GM19468 (cell line): ENCODE measurements at regions not wholly inside any gene's neighbourhood (a gene's known extent, or its start where the extent isn't known, plus 50 kb on each side); places are given as distances from the start of the nearest gene placed in this dataset.
"Not testable (repeated sequence)": the region's sequence is repeated elsewhere in the genome, so short reads cannot be mapped to it uniquely, and the experiment has no call there.

Experiments used
- ATAC-seq: cut with Tn5 transposase; IDR thresholded peaks from one replicate; pipeline ENCODE4 v1.9.1; 2021; ENCODE audit warnings: mild to moderate bottlenecking, moderate library complexity, moderate number of reproducible peaks; ENCODE audit not compliant: unreplicated experiment; ENCODE audit errors: extremely low read depth

- no peak for ATAC-seq
Measured at GRCh38 chr17:77036841-77037381, 103.9 kb upstream of the SEC14L1 start.

GRCh38 chr17:77037943-77038342 lies 102.8 kb upstream of the SEC14L1 start:
- no peak for ATAC-seq

GRCh38 chr17:77038884-77039555 lies 101.7 kb upstream of the SEC14L1 start:
- ATAC-seq = no peak

- no peak for ATAC-seq
Measured at GRCh38 chr17:77042476-77043231, 98.1 kb upstream of the SEC14L1 start.

- ATAC-seq = no peak
Measured at GRCh38 chr17:77045441-77046041, 95.2 kb upstream of the SEC14L1 start.

GRCh38 chr17:77049440-77049839 lies 91.3 kb upstream of the SEC14L1 start:
- ATAC-seq = no peak

GRCh38 chr17:77050901-77051300 lies 89.9 kb upstream of the SEC14L1 start:
- ATAC-seq = not testable (repeated sequence)

GRCh38 chr17:77054936-77055335 lies 85.8 kb upstream of the SEC14L1 start:
- ATAC-seq = no peak

GRCh38 chr17:77055453-77055852 lies 85.3 kb upstream of the SEC14L1 start:
- ATAC-seq = no peak

GRCh38 chr17:77058016-77058415 lies 82.8 kb upstream of the SEC14L1 start:
- ATAC-seq = no peak

GRCh38 chr17:77061669-77062068 lies 79.1 kb upstream of the SEC14L1 start:
- no peak for ATAC-seq

- ATAC-seq = no peak
Measured at GRCh38 chr17:77064598-77064997, 76.2 kb upstream of the SEC14L1 start.

- no peak for ATAC-seq
Measured at GRCh38 chr17:77066165-77066564, 74.6 kb upstream of the SEC14L1 start.

GRCh38 chr17:77066726-77067409 lies 73.9 kb upstream of the SEC14L1 start:
- ATAC-seq = not testable (repeated sequence)

- no peak for ATAC-seq
Measured at GRCh38 chr17:77068915-77069314, 71.9 kb upstream of the SEC14L1 start.

GRCh38 chr17:77070888-77071279 lies 69.9 kb upstream of the SEC14L1 start:
- no peak for ATAC-seq

GRCh38 chr17:77071925-77072490 lies 68.8 kb upstream of the SEC14L1 start:
- ATAC-seq = no peak

GRCh38 chr17:77072670-77073069 lies 68.1 kb upstream of the SEC14L1 start:
- no peak for ATAC-seq

- no peak for ATAC-seq
Measured at GRCh38 chr17:77074681-77075080, 66.1 kb upstream of the SEC14L1 start.

- ATAC-seq = no peak
Measured at GRCh38 chr17:77076124-77076830, 64.5 kb upstream of the SEC14L1 start.
